Muscle layer of colon (tissue), 2 donors: ENCODE measurements at regions not wholly inside any gene's neighbourhood (a gene's known extent, or its start where the extent isn't known, plus 50 kb on each side); places are given as distances from the start of the nearest gene placed in this dataset.

Experiments used
- H3K27ac ChIP-seq: one replicate; pipeline ENCODE4 v1.7.0; 2013; ENCODE audit warnings: low read depth, mild to moderate bottlenecking, low read length, moderate library complexity
- H3K27me3 ChIP-seq, 2 donors: one replicate each; pipeline ENCODE4 v1.7.0; 2013; ENCODE audit warnings: low read length in 2 of 2, mild to moderate bottlenecking in 2 of 2; ENCODE audit not compliant: insufficient read depth in 2 of 2, control insufficient read depth in 1 of 2
- H3K36me3 ChIP-seq: one replicate; pipeline ENCODE4 v1.7.0; 2013; ENCODE audit warnings: mild to moderate bottlenecking, low read length; ENCODE audit not compliant: insufficient read depth
- H3K4me1 ChIP-seq: one replicate; pipeline ENCODE4 v1.7.0; 2013; ENCODE audit warnings: mild to moderate bottlenecking, low read length; ENCODE audit not compliant: insufficient read depth
- H3K4me3 ChIP-seq, 2 donors: one replicate each; pipeline ENCODE4 v1.7.0; 2013; ENCODE audit warnings: low read length in 2 of 2, low read depth in 1 of 2, mild to moderate bottlenecking in 1 of 2, moderate library complexity in 1 of 2
- H3K9ac ChIP-seq: one replicate; pipeline ENCODE4 v1.7.0; 2013; ENCODE audit warnings: low read length
- H3K9me3 ChIP-seq: one replicate; pipeline ENCODE4 v1.7.0; 2013; ENCODE audit warnings: mild to moderate bottlenecking, low read length
- donor health status: abdominal sarcoma.
- donor health status: Adenocarcinoma of cecum.

GRCh38 chr7:116083796-116084195 lies 53.2 kb upstream of the TFEC start:
- Histone ChIP-seq H3K9ac (no peak overlapping the region), H3K27ac (no peak overlapping the region), H3K4me3 (no peak overlapping the region), H3K9me3 (no peaks in the 10 kb centered on the region), H3K27me3 (no peaks in the 10 kb centered on the region), H3K36me3 (no peaks in the 10 kb centered on the region), H3K4me1 (no peaks in the 10 kb centered on the region)

- H3K36me3 ChIP-seq = no peaks in the 10 kb centered on the region
- no peak overlapping the region for H3K27ac ChIP-seq
- H3K4me1 ChIP-seq = no peaks in the 10 kb centered on the region
- no peaks in the 10 kb centered on the region for H3K27me3 ChIP-seq
- no peak overlapping the region for H3K9ac ChIP-seq
- H3K9me3 ChIP-seq = no peaks in the 10 kb centered on the region
- H3K4me3 ChIP-seq = no peak overlapping the region
These were observed 56.0 kb upstream of the TFEC start for GRCh38 chr7:116086547-116087045.

GRCh38 chr7:116087291-116087690 lies 56.7 kb upstream of the TFEC start:
- Histone ChIP-seq H3K27me3 (no peaks in the 10 kb centered on the region), H3K4me1 (no peaks in the 10 kb centered on the region), H3K27ac (no peak overlapping the region), H3K36me3 (no peaks in the 10 kb centered on the region), H3K9me3 (no peaks in the 10 kb centered on the region), H3K9ac (no peak overlapping the region), H3K4me3 (no peak overlapping the region)

GRCh38 chr7:116087984-116088383 lies 57.4 kb upstream of the TFEC start:
- Histone ChIP-seq H3K4me1 (no peaks in the 10 kb centered on the region), H3K27me3 (no peaks in the 10 kb centered on the region), H3K36me3 (no peaks in the 10 kb centered on the region), H3K4me3 (no peak overlapping the region), H3K9ac (no peak overlapping the region), H3K9me3 (no peaks in the 10 kb centered on the region), H3K27ac (no peak overlapping the region)

GRCh38 chr7:116089293-116089692 lies 58.7 kb upstream of the TFEC start:
- no peaks in the 10 kb centered on the region for H3K9me3 ChIP-seq
- H3K27ac ChIP-seq = no peak overlapping the region
- no peaks in the 10 kb centered on the region for H3K27me3 ChIP-seq
- H3K36me3 ChIP-seq = no peaks in the 10 kb centered on the region
- no peak overlapping the region for H3K9ac ChIP-seq
- H3K4me1 ChIP-seq = no peaks in the 10 kb centered on the region
- no peak overlapping the region for H3K4me3 ChIP-seq

- H3K27ac ChIP-seq = no peak overlapping the region
- no peaks in the 10 kb centered on the region for H3K36me3 ChIP-seq
- no peak overlapping the region for H3K4me3 ChIP-seq
- no peaks in the 10 kb centered on the region for H3K27me3 ChIP-seq
- H3K9me3 ChIP-seq = no peaks in the 10 kb centered on the region
- no peak overlapping the region for H3K9ac ChIP-seq
- H3K4me1 ChIP-seq = no peaks in the 10 kb centered on the region
These were observed 63.1 kb upstream of the TFEC start for GRCh38 chr7:116093516-116094301.

- no peak overlapping the region for H3K27ac ChIP-seq
- H3K27me3 ChIP-seq = no peaks in the 10 kb centered on the region
- H3K4me3 ChIP-seq = no peak overlapping the region
- H3K9ac ChIP-seq = no peak overlapping the region
- H3K36me3 ChIP-seq = no peaks in the 10 kb centered on the region
- no peaks in the 10 kb centered on the region for H3K4me1 ChIP-seq
- H3K9me3 ChIP-seq = no peaks in the 10 kb centered on the region
These were observed 64.8 kb upstream of the TFEC start for GRCh38 chr7:116095396-116095795.

- H3K9me3 ChIP-seq = no peaks in the 10 kb centered on the region
- no peaks in the 10 kb centered on the region for H3K36me3 ChIP-seq
- no peaks in the 10 kb centered on the region for H3K27me3 ChIP-seq
These were observed 66.9 kb upstream of the TFEC start for GRCh38 chr7:116097365-116098009.

GRCh38 chr7:116098175-116098574 lies 67.6 kb upstream of the TFEC start:
- H3K27me3 ChIP-seq = no peaks in the 10 kb centered on the region
- H3K36me3 ChIP-seq = no peaks in the 10 kb centered on the region
- no peak overlapping the region for H3K27ac ChIP-seq
- H3K4me1 ChIP-seq = no peaks in the 10 kb centered on the region
- no peaks in the 10 kb centered on the region for H3K9me3 ChIP-seq
- no peak overlapping the region for H3K4me3 ChIP-seq
- H3K9ac ChIP-seq = no peak overlapping the region

More at GRCh38 chr7:116097365-116098009, 66.9 kb upstream of the TFEC start:
- H3K9ac ChIP-seq = no peak overlapping the region
- H3K27ac ChIP-seq = no peak overlapping the region
- no peaks in the 10 kb centered on the region for H3K4me1 ChIP-seq
- H3K4me3 ChIP-seq = no peak overlapping the region

GRCh38 chr7:116100626-116101025 lies 70.1 kb upstream of the TFEC start:
- Histone ChIP-seq H3K36me3 (no peaks in the 10 kb centered on the region), H3K9ac (no peak overlapping the region), H3K27ac (no peak overlapping the region), H3K4me1 (no peaks in the 10 kb centered on the region), H3K27me3 (no peaks in the 10 kb centered on the region), H3K9me3 (no peaks in the 10 kb centered on the region), H3K4me3 (no peak overlapping the region)

GRCh38 chr7:116101704-116102103 lies 71.1 kb upstream of the TFEC start:
- H3K4me3 ChIP-seq = no peak overlapping the region
- H3K4me1 ChIP-seq = no peaks in the 10 kb centered on the region

More at GRCh38 chr7:116101704-116102103, 71.1 kb upstream of the TFEC start:
- H3K27ac ChIP-seq = no peak overlapping the region
- no peaks in the 10 kb centered on the region for H3K9me3 ChIP-seq
- no peak overlapping the region for H3K9ac ChIP-seq
- H3K36me3 ChIP-seq = no peaks in the 10 kb centered on the region
- H3K27me3 ChIP-seq = no peaks in the 10 kb centered on the region
